K562 (cell line): ENCODE measurements at regions not wholly inside any gene's neighbourhood (a gene's known extent, or its start where the extent isn't known, plus 50 kb on each side); places are given as distances from the start of the nearest gene placed in this dataset.

Experiments used
- ATAC-seq: fragments of 200-7000 bp; cut with Tn5 transposase; 3 replicates; pipeline ENCODE4 v1.9.1; 2020; ENCODE audit warnings: moderate library complexity
- BruUV-seq: library from RNA; stranded (reverse); fragments of 400-500 nt; replicated peaks from 2 replicates; lab custom pipeline; 2021; lab: Mats Ljungman, UMichigan
- CTCF ChIA-PET: fragments of 300-600 bp; formaldehyde crosslinking; extraction: SDS; loops from one replicate; lab custom pipeline; 2021; ENCODE audit warnings: low intra/inter-chr PET ratio; lab: Yijun Ruan, JAX
- POLR2A ChIA-PET: fragments of 300-600, 350-650 bp; sonication (Branson Sonifier 250); formaldehyde crosslinking; extraction: SDS; loops from one replicate; lab custom pipeline; 2021; ENCODE audit warnings: antibody characterized with exemption, inconsistent platforms; lab: Yijun Ruan, JAX
- DNase-seq, 4 experiments: peaks; one replicate each; pipeline versions ENCODE4 v3.0.0 to v3.0.0-alpha.2; 2011 to 2018; ENCODE audit warnings: low spot score in 3 of 4, mixed read lengths in 3 of 4; ENCODE audit errors: extremely low read depth in 1 of 4
- FAIRE-seq: peaks from 2 replicates; lab custom pipeline; 2011; peaks lifted over from hg19 to GRCh38; lab: Jason Lieb, UNC
- H2AFZ ChIP-seq: 2 replicates; pipeline ENCODE4 v1.6.0; 2011; ENCODE audit warnings: low read depth, low read length, control low read depth, inconsistent platforms
- H3K27ac ChIP-seq: fragments of 200-600 bp; 3 replicates; pipeline ENCODE4 v1.8.0; 2011; ENCODE audit warnings: low read depth, mild to moderate bottlenecking, control low read depth, inconsistent platforms, low read length, moderate library complexity, mixed read lengths; ENCODE audit errors: extremely low read depth
- H3K27me3 ChIP-seq, 2 experiments: fragments of 300-600 bp in 1 of 2; 2 replicates in 1 of 2; 3 replicates in 1 of 2; pipeline versions ENCODE4 v1.6.0 to v1.8.0; 2011; ENCODE audit warnings: inconsistent platforms in 2 of 2, low read length in 2 of 2, mild to moderate bottlenecking in 1 of 2, mixed read lengths in 1 of 2, moderate library complexity in 1 of 2; ENCODE audit not compliant: control insufficient read depth in 2 of 2, insufficient read depth in 2 of 2
- H3K36me3 ChIP-seq: fragments of 300-600 bp; 3 replicates; pipeline ENCODE4 v1.8.0; 2011; ENCODE audit warnings: mild to moderate bottlenecking, low read length, inconsistent platforms; ENCODE audit not compliant: control insufficient read depth, insufficient read depth
- H3K4me1 ChIP-seq, 2 experiments: fragments of 200-600 bp in 1 of 2; replicated peaks in 1 of 2; 2 replicates in 1 of 2; 3 replicates in 1 of 2; pipeline versions ENCODE4 v1.5.1 to v1.8.0; 2011; ENCODE audit warnings: inconsistent platforms in 2 of 2, low read length in 2 of 2, mild to moderate bottlenecking in 1 of 2, mixed read lengths in 1 of 2, moderate library complexity in 1 of 2; ENCODE audit not compliant: control insufficient read depth in 2 of 2, insufficient read depth in 2 of 2
- H3K4me2 ChIP-seq: 2 replicates; pipeline ENCODE4 v1.6.1; 2011; ENCODE audit warnings: low read length, control low read depth, inconsistent platforms, mixed read lengths; ENCODE audit not compliant: insufficient read depth
- H3K4me3 ChIP-seq: fragments of 200-600 bp; sonication (generic), shearing (Covaris generic); 2 replicates; pipeline ENCODE4 v1.5.1; 2016; ENCODE audit warnings: control low read depth, inconsistent platforms
- H3K79me2 ChIP-seq: fragments of 200-600 bp; 3 replicates; pipeline ENCODE4 v1.8.0; 2011; ENCODE audit warnings: low read length, inconsistent platforms; ENCODE audit not compliant: control insufficient read depth, insufficient read depth
- H3K9ac ChIP-seq, 2 experiments: 2 replicates each; pipeline versions ENCODE4 v1.6.0 to v1.6.1; 2011; ENCODE audit warnings: low read depth in 2 of 2, low read length in 2 of 2, control low read depth in 1 of 2, inconsistent platforms in 1 of 2, mild to moderate bottlenecking in 1 of 2, mixed read lengths in 1 of 2; ENCODE audit not compliant: insufficient read depth in 1 of 2
- H3K9me1 ChIP-seq: one replicate; pipeline ENCODE4 v1.6.0; 2011; ENCODE audit warnings: inconsistent platforms, mild to moderate bottlenecking, low read length, moderate library complexity; ENCODE audit not compliant: control insufficient read depth, insufficient read depth
- H3K9me3 ChIP-seq: replicated peaks from 2 replicates; pipeline ENCODE4 v1.5.1; 2011; ENCODE audit warnings: low read depth, low read length, inconsistent platforms; ENCODE audit not compliant: control insufficient read depth, insufficient read depth
- H4K20me1 ChIP-seq: replicated peaks from 2 replicates; pipeline ENCODE4 v1.6.1; 2011; ENCODE audit warnings: low read length, inconsistent platforms, mixed read lengths; ENCODE audit not compliant: control insufficient read depth, insufficient read depth
- CEBPB ChIP-seq: fragments of 450-650 bp; IDR thresholded peaks from 2 replicates; pipeline ENCODE4 v1.6.1; 2016; ENCODE audit warnings: missing genetic modification characterization, missing compliant biosample characterization
- CHD4 ChIP-seq: fragments of 200-600 bp; sonication (generic); IDR thresholded peaks from 3 replicates; pipeline ENCODE4 v1.6.1; 2012; ENCODE audit warnings: low read depth, mild to moderate bottlenecking, mixed read lengths, low read length, inconsistent platforms; ENCODE audit not compliant: insufficient read depth, insufficient replicate concordance, poor library complexity, severe bottlenecking
- HCFC1 ChIP-seq: IDR thresholded peaks from 2 replicates; pipeline ENCODE4 v1.6.1; 2012; ENCODE audit warnings: low read depth, low read length, improper control_type of control experiment
- MYNN ChIP-seq, 2 experiments: sonication (generic); formaldehyde crosslinking in 1 of 2; IDR thresholded peaks; 2 replicates each; pipeline versions ENCODE4 v1.5.0 to v1.6.1; 2016 to 2020; ENCODE audit warnings: antibody characterized with exemption in 1 of 2, missing genetic modification reagents in 1 of 2
- REST ChIP-seq, 2 experiments: fragments of 450-650 bp; formaldehyde crosslinking in 1 of 2; IDR thresholded peaks; 2 replicates each; pipeline versions ENCODE4 v1.4.0 to v1.6.1; 2014 to 2020; ENCODE audit warnings: mild to moderate bottlenecking in 2 of 2, borderline replicate concordance in 1 of 2, low read depth in 1 of 2
- SIX5 ChIP-seq, 2 experiments: IDR thresholded peaks; 2 replicates each; pipeline ENCODE4 v1.6.1; 2011; ENCODE audit warnings: low read length in 2 of 2, borderline replicate concordance in 1 of 2, low read depth in 1 of 2, mild to moderate bottlenecking in 1 of 2, moderate library complexity in 1 of 2; ENCODE audit not compliant: insufficient read depth in 1 of 2
- YY1 ChIP-seq, 3 experiments: IDR thresholded peaks; 2 replicates each; pipeline ENCODE4 v1.6.1; 2011; ENCODE audit warnings: low read length in 2 of 3, mild to moderate bottlenecking in 2 of 3, moderate library complexity in 2 of 3, borderline replicate concordance in 1 of 3, control low read depth in 1 of 3, low read depth in 1 of 3; ENCODE audit not compliant: insufficient read depth in 3 of 3, insufficient replicate concordance in 2 of 3, control insufficient read depth in 1 of 3, insufficient read length in 1 of 3; ENCODE audit errors: extremely low read depth in 1 of 3
- ZFX ChIP-seq: sonication (generic); formaldehyde crosslinking; IDR thresholded peaks from 2 replicates; pipeline ENCODE4 v1.8.0; 2022; ENCODE audit warnings: mild to moderate bottlenecking, missing genetic modification reagents, moderate library complexity
- ZNF143 ChIP-seq: sonication (generic); formaldehyde crosslinking; IDR thresholded peaks from 2 replicates; pipeline ENCODE4 v1.9.0; 2022; ENCODE audit warnings: mild to moderate bottlenecking, missing genetic modification reagents
- ZNF217 ChIP-seq: sonication (generic); formaldehyde crosslinking; IDR thresholded peaks from 2 replicates; pipeline ENCODE4 v1.8.0; 2022; ENCODE audit warnings: mild to moderate bottlenecking, missing genetic modification reagents
- ZNF277 ChIP-seq: fragments of 250-450 bp; sonication (Bioruptor Pico); IDR thresholded peaks from 2 replicates; pipeline ENCODE4 v1.8.0; 2022; ENCODE audit warnings: inconsistent platforms, mild to moderate bottlenecking, moderate library complexity, borderline replicate concordance
- WGBS: fragments of 100-300 bp; shearing (Covaris generic); methylation state at CpG from one replicate; pipeline ENCODE4 v1.1.6; 2016; ENCODE audit warnings: low coverage, mixed read lengths; ENCODE audit not compliant: insufficient coverage; ENCODE audit errors: missing lambda C conversion rate; 5-methylcytosine and 5-hydroxymethylcytosine counted together
- in situ Hi-C: fragments of 300-500 bp; cut with MboI; formaldehyde crosslinking; loops from 4 replicates; pipeline ENCODE4 v1.15.0; 2018; ENCODE audit warnings: inconsistent platforms, mixed read lengths
- intact Hi-C: fragments of 100-400 bp; cut with micrococcal nuclease; formaldehyde crosslinking; loops from 2 replicates; pipeline ENCODE4 v1.14.2; 2022

GRCh38 chr18:8538935-8539334 lies 70.3 kb upstream of the RAB12 start:
- POLR2A ChIA-PET: interaction anchor here (0.6 kb wide), 1 partner anchor 54 kb away, joined by 3 read pairs; no protein-coding TSS in a partner anchor
- intact Hi-C loops: no loop called here
- H3K4me2 ChIP-seq: no peak overlapping the region
- no peak overlapping the region for H3K4me3 ChIP-seq
- TF ChIP-seq CEBPB (tag): peak; percentile 27; the same call in 1 of the 2 replicates
- no peak for TF ChIP-seq CHD4
- no peak for TF ChIP-seq ZNF217 (CRISPR knock-in tag)
- TF ChIP-seq MYNN (IDR thresholded peaks at IDR 0.05): peak; percentile 75
- no peak for TF ChIP-seq MYNN (CRISPR knock-in tag; IDR thresholded peaks at IDR 0.05)
- TF ChIP-seq REST (IDR thresholded peaks at IDR 0.05; ENCODE audit: borderline replicate concordance): peak; percentile 91
- TF ChIP-seq REST (CRISPR knock-in tag; IDR thresholded peaks at IDR 0.05; ENCODE audit: low read depth): no peak
- no peak for TF ChIP-seq ZNF277 (CRISPR knock-in tag)
- peak; percentile 84 for TF ChIP-seq HCFC1
- TF ChIP-seq ZNF143 (CRISPR knock-in tag): peak; percentile 77
- peak; percentile 57 to 70; a peak in 3 of 4 replicates for TF ChIP-seq SIX5 (IDR thresholded peaks at IDR 0.05; ENCODE audit: borderline replicate concordance in 1 of 2, insufficient read depth in 1 of 2, low read depth in 1 of 2, low read length in 2 of 2)
- TF ChIP-seq YY1 (IDR thresholded peaks at IDR 0.05; ENCODE audit: borderline replicate concordance in 1 of 3, control insufficient read depth in 1 of 3, extremely low read depth in 1 of 3, insufficient read depth in 3 of 3, insufficient read length in 1 of 3, insufficient replicate concordance in 2 of 3, low read depth in 1 of 3, low read length in 2 of 3): peak in 1 of 3 experiments; percentile 61
- 0 out of 2 replicates have a peak, but pooled peaks have one; percentile 25 for TF ChIP-seq ZFX (CRISPR knock-in tag)
- no peaks in the 10 kb centered on the region for H3K9me1 ChIP-seq
- ATAC-seq: peak; percentile 83
- H3K4me1 ChIP-seq: no peaks in the 10 kb centered on the region
- no peak overlapping the region for H3K27ac ChIP-seq
- H3K79me2 ChIP-seq: no peaks in the 10 kb centered on the region
- peak in 1 of 4 experiments; percentile 27 for DNase-seq
- H3K27me3 ChIP-seq: peaks cover 23 to 30% of the 10 kb centered on the region in 2 experiments
- no peak overlapping the region for H2AFZ ChIP-seq
- H3K9ac ChIP-seq: no peak overlapping the region
- no TSS peak for BruUV-seq
- in situ Hi-C loops: no loop called here
- H3K9me3 ChIP-seq: no peaks in the 10 kb centered on the region
- H3K36me3 ChIP-seq: no peaks in the 10 kb centered on the region
- 0% methylated on average over 2 of the region's 2 CpGs for WGBS
- CTCF ChIA-PET: no interaction called here
- peak; percentile 64 for FAIRE-seq
- H4K20me1 ChIP-seq: no peaks in the 10 kb centered on the region
